ENCODE measurements at regions not wholly inside any gene's neighbourhood (a gene's known extent, or its start where the extent isn't known, plus 50 kb on each side); places are given as distances from the start of the nearest gene placed in this dataset.

DNA sequence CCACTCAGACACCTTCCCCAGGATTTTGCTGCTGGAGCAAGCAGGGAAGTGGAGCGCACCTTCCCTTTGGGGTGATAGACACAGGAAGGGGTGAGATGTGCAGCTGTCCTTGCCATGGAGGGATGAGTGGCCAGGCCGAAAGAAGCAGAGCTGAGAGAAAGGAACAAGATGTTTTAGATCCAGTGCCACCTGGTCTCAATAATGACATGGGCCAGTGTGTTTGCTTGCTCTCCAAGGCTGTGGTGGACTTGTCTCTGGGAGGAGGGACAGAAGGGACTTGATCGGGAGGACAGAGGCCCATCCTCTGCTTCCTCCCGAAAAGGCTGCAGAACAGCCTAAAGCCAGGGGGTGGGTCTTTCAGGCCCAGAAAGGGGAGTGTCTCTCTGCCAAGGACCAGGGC lies 61.7 kb upstream of the CCDC167 start:
- no peak for TF ChIP-seq CTCF (IDR thresholded peaks at IDR 0.05; ENCODE audit: low read length)
- TF ChIP-seq EZH2 (IDR thresholded peaks at IDR 0.05; ENCODE audit: borderline replicate concordance, low read length) = no peak
